ENCODE measurements at regions not wholly inside any gene's neighbourhood (a gene's known extent, or its start where the extent isn't known, plus 50 kb on each side); places are given as distances from the start of the nearest gene placed in this dataset.

- no peak for DNase-seq (ENCODE audit: low read depth in 1 of 2, low spot score in 1 of 2)
- H3K27ac ChIP-seq (replicated peaks) = no peak overlapping the region
- no peak overlapping the region for H3K4me3 ChIP-seq (replicated peaks; ENCODE audit: insufficient read depth, low read length)
- H3K27me3 ChIP-seq (ENCODE audit: insufficient read depth, poor library complexity, severe bottlenecking) = no peaks in the 10 kb centered on the region
- TF ChIP-seq POLR2AphosphoS5 (IDR thresholded peaks at IDR 0.05; ENCODE audit: low read depth) (no peak), SPI1 (IDR thresholded peaks at IDR 0.05; ENCODE audit: borderline replicate concordance, low read depth) (no peak)
Measured at GRCh38 chr19:31882709-31883108, 462.7 kb upstream of the ZNF507 start.

GRCh38 chr19:31883296-31883990 lies 462.0 kb upstream of the ZNF507 start:
- TF ChIP-seq SPI1 (IDR thresholded peaks at IDR 0.05; ENCODE audit: borderline replicate concordance, low read depth) = no peak
- TF ChIP-seq GABPA (IDR thresholded peaks at IDR 0.05; ENCODE audit: low read depth) = no peak
- no peak for TF ChIP-seq POLR2AphosphoS5 (IDR thresholded peaks at IDR 0.05; ENCODE audit: low read depth)
- TF ChIP-seq REST (IDR thresholded peaks at IDR 0.05; ENCODE audit: insufficient replicate concordance, low read depth) = no peak
- H3K27ac ChIP-seq (replicated peaks) = no peak overlapping the region
- DNase-seq (ENCODE audit: low read depth in 1 of 2, low spot score in 1 of 2) = no peak
- H3K4me3 ChIP-seq (replicated peaks; ENCODE audit: insufficient read depth, low read length) = no peak overlapping the region
- H3K27me3 ChIP-seq (ENCODE audit: insufficient read depth, poor library complexity, severe bottlenecking) = no peaks in the 10 kb centered on the region

- TF ChIP-seq REST (IDR thresholded peaks at IDR 0.05; ENCODE audit: insufficient replicate concordance, low read depth) = no peak
- Histone ChIP-seq H3K4me3 (replicated peaks; ENCODE audit: insufficient read depth, low read length) (no peak overlapping the region), H3K27me3 (ENCODE audit: insufficient read depth, poor library complexity, severe bottlenecking) (no peaks in the 10 kb centered on the region), H3K27ac (replicated peaks) (no peak overlapping the region)
- no peak for DNase-seq (ENCODE audit: low read depth in 1 of 2, low spot score in 1 of 2)
Measured at GRCh38 chr19:31885280-31885853, 460.0 kb upstream of the ZNF507 start.

GRCh38 chr19:31890230-31890629 lies 455.2 kb upstream of the ZNF507 start:
- Histone ChIP-seq H3K27ac (replicated peaks) (no peak overlapping the region), H3K4me3 (replicated peaks; ENCODE audit: insufficient read depth, low read length) (no peak overlapping the region), H3K27me3 (ENCODE audit: insufficient read depth, poor library complexity, severe bottlenecking) (no peaks in the 10 kb centered on the region)
- DNase-seq (ENCODE audit: low read depth in 1 of 2, low spot score in 1 of 2) = no peak
- TF ChIP-seq CTCF (IDR thresholded peaks at IDR 0.05; ENCODE audit: insufficient read depth, low read length) (no peak), POLR2AphosphoS5 (IDR thresholded peaks at IDR 0.05; ENCODE audit: low read depth) (no peak), GABPA (IDR thresholded peaks at IDR 0.05; ENCODE audit: low read depth) (no peak), SPI1 (IDR thresholded peaks at IDR 0.05; ENCODE audit: borderline replicate concordance, low read depth) (no peak), REST (IDR thresholded peaks at IDR 0.05; ENCODE audit: insufficient replicate concordance, low read depth) (no peak)

All from HL-60 (cell line).